HG02943 (cell line): ENCODE measurements at regions not wholly inside any gene's neighbourhood (a gene's known extent, or its start where the extent isn't known, plus 50 kb on each side); places are given as distances from the start of the nearest gene placed in this dataset.
"Not testable (repeated sequence)": the region's sequence is repeated elsewhere in the genome, so short reads cannot be mapped to it uniquely, and the experiment has no call there.

ENCODE experiments used
- ATAC-seq: cut with Tn5 transposase; IDR thresholded peaks from one replicate; pipeline ENCODE4 v1.9.1; 2021; ENCODE audit warnings: mild to moderate bottlenecking, low read depth, moderate library complexity; ENCODE audit not compliant: unreplicated experiment

GRCh38 chr6:141800973-141801372 lies 331.8 kb upstream of the GJE1 start:
- ATAC-seq = not testable (repeated sequence)

DNA sequence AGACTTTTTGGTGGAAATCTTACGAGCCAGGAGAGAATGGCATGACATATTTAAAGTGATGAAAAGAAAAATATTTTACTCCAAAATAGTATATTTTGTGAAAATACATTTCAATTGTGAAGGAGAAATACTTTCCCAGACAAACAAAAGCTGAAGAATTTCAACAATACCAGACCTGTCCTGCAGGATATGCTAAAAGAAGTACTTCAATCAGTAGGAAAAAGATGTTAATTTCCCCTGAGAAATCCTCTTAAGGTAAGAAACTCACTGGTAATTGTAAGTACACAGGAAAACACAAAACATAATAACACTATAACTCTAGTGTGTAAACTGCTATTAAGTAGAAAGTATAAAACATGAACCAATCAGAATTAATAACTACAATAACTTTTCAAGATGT lies 341.8 kb upstream of the GJE1 start:
- ATAC-seq = no peak

- no peak for ATAC-seq
These were observed 344.6 kb upstream of the GJE1 start for GRCh38 chr6:141788096-141788495.

DNA sequence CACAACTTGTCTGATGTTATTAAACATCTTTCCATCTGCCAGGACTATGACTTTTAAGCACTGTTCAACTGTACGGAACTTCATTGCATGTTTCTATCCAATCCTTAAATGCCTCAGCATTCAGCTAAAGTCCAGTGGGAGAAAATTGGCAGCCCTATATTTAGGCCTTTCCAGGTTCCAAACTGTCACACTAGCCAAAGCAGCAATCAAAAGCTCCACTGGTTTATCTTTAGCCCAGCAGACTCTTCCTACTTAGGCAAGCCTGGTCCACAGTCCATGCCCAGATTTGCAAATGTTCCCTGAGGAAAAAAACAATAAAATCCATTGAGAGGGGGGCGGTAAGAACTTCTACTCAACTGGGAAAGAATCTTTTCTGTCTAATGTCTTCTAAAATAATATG lies 349.1 kb upstream of the GJE1 start:
- ATAC-seq = no peak

DNA sequence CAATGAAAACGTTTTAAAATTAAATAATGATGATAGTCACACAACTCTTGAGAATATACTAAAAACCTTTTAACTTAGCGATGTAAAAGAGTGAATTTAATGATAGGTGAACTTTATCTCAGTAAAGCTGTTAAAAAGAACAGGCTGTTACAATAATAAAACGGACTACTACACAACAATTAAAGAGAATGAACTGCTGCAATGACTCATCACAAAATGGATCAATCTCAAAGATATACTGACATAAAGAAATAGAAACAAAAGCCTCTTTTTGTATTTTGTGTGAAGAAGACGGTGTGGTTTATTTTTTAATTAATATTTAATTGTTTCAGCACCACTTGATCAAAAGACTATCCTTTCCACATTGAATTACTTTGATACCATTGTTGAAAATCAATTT lies 352.4 kb upstream of the GJE1 start:
- no peak for ATAC-seq

GRCh38 chr6:141764388-141764787 lies 368.3 kb upstream of the GJE1 start:
- no peak for ATAC-seq

DNA sequence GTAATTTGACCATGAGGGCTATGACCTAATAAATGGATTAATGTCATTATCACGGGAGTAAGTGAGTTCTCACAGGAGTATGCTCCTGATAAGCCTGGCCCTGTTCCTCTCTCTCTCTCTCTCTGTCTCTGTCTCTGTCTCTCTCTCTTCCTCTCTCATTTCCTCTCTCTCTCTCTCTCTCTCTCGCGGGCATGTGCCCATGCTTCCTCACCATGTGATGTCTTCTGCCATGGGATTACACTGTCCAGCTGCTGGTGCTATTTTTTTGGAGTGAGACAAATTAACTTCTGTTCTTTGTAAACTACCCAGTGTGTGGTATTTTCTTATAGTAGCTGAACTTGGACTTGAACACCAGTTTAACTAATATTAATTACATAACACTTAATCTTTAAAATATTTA lies 374.3 kb upstream of the GJE1 start:
- no peak for ATAC-seq

- no peak for ATAC-seq
These were observed 379.5 kb upstream of the GJE1 start for GRCh38 chr6:141753180-141753579.

DNA sequence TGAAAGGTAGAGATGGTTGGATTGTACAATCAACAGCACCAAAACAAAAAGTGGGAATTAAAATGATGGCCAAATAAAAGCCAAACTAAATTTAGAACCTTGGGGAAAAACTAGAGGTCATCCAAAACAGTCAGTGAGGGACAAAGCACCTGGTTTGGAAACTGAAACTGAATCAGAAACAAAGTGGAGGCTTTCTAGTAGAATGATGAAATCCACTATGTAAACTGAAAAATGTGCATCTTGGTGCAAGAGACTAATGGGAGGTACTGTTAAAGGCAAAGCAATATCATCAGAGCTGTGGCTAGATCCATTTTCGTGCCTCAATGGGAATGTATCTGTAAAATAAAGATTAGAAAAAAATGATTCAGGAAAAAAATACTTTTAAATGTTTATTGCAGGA lies 380.0 kb upstream of the GJE1 start:
- ATAC-seq = no peak

- not testable (repeated sequence) for ATAC-seq
These were observed 386.4 kb upstream of the GJE1 start for GRCh38 chr6:141746324-141746723.

DNA sequence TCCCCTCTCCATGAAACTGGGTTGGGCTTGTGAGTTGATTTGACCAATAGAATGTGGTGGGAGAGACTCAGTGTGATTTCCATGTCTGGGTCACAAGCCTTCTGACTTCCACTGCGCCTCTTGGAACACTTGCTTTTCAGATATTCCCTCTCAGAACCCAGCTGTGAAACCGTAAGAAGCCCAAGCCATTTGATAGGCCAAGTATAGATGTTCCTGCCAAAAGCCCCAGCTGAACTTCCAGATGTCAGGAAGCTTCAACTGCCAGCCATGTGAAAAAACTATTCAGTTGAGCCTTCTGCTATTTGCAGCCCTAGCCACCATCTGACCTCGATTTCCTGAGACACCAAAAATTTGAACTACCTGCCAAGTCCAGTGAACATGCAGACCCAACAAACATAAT lies 387.8 kb upstream of the GJE1 start:
- ATAC-seq = no peak

DNA sequence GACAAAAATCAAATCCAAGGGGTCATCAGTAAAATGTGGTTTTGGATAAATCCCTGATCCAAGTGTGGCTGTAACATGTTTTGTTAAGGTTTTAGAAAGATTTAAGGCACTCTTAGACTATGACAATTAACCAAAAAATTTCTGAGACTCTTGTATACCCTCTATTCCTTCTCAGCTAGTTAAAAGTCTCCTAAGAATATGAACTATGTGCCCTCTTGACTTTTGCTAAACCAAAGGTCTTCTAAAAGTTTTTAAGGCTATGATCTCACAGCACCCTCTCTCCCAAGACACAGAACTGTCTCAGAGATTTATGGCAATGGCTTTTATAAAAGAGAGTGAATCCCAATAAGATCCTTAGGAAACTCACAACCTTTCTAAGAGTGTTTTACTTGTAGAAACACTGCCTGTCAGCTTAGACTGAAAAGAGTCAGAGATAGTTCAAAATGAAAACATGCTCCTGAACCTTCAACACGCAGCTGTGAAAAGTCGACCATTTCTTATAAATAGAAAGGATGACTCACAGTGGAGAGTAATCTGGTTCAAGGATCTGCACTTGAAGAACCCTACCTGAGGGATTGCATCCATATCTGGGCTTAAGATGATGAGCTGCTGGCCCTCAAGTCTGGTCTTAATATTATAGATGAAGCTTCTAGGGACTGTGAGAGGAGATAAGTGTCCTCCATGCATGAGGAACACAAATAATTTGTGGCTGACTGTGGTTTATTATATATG lies 388.4 kb upstream of the GJE1 start:
- ATAC-seq = no peak

DNA sequence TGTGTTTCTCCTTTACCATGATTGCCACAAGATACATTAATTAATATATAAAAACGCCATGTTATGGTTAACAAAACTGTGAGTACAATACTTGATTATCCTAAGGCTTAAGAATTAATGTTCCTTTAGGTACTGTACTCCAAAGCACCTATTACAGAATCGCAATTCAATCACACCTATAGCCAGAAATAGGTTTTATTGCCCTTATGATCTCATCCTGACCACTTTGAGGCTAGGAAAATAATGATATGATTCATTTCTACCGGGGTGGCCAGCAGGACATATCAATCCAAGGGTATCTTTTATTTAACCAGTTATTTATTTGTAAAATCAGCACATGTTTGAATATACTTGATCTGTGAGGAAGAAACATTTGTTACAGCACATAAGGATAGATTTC lies 396.6 kb upstream of the GJE1 start:
- ATAC-seq = no peak

DNA sequence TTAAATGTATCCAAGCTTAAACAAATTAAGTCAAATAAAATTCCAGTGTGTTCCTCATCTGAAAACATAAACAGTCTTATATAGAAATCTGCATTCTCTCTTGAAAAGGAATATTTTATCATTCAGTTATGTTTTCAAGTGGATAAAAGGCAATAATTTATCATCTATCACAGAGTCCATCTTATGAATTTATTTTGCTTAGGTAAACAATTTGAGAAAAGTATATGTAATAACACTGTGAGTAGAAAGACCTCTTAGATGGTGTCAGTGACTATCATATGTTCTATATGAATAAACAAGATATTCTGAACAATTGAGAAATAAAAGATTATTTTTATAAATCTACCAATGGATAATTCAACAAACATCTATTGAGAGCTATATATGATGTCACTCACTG lies 397.6 kb upstream of the GJE1 start:
- ATAC-seq = no peak

GRCh38 chr6:141734071-141734840 lies 398.5 kb upstream of the GJE1 start:
- ATAC-seq = no peak

DNA sequence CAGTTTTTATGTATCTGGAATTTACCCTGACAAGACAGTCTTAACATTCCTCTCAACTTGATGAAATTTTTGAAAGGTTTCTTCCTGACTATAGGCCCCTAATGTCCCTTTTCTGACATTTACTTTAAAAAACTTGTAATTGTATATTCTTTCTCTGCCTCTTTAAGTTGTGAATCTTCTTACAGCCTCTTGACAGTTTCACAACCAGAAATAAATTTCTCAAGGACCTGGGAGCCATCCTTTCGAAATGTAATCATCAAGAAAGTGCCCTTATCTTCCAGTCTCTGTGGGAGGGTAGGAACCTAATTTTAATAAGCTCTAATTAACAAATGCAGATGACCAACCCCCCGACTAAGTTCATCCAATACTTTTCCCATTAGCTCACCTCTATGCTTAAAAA lies 403.6 kb upstream of the GJE1 start:
- no peak for ATAC-seq

DNA sequence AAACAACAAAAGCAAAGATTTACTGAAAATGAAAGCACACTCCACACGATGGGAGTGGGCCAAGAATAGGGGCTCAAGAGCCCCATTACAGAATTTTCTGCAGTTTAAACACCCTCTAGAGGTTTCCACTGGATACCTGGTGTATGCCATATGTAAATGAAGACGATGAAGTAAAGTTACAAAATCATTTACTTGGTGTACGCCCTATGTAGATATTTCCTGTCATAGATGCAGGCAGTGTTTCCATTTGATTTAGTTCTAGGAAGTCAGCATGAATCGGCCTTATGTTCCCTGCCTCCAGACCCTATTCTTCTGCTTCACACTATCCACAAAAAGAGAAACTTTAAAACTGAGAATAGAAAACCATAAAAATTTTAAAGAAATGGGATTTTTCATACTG lies 404.4 kb upstream of the GJE1 start:
- ATAC-seq = no peak

- no peak for ATAC-seq
These were observed 406.5 kb upstream of the GJE1 start for GRCh38 chr6:141726248-141726647.

DNA sequence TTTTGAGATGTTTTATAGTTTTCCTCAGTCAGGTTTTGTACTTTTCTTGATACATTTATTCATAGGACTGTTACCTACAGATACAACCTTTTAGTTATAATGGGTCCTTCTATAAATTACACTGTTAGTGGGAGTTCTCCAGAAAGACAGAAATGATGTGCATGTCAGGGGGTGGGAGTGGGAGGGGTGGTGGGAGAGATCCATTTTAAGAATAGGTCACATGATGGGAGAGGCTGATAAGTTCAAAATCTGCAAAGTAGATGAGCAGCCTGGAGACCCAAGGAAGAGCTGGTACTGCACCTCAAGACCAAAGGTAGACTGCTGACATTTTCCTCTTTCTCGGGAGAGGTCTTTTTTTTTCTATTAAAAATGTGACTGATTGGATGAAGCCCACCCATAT lies 408.0 kb upstream of the GJE1 start:
- no peak for ATAC-seq

GRCh38 chr6:141719476-141719875 lies 413.2 kb upstream of the GJE1 start:
- ATAC-seq = no peak

DNA sequence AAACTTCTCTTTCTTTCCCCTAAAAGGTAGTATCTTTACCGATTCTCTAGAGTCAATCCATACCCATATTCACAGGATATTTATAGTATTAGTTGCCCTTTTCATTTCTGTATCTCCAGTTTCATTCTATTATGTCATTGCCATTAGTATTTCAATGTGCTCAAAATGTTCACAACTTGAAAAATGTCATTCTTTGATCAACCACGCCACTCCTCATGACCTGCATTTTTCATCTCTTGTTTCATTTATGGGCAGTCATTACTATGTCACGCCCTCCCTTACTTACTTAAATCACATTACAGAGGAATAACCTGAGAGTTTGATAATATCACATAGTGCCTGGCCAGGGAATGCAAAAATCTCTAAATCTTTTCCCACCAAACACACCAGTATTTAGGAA lies 427.3 kb upstream of the GJE1 start:
- no peak for ATAC-seq

DNA sequence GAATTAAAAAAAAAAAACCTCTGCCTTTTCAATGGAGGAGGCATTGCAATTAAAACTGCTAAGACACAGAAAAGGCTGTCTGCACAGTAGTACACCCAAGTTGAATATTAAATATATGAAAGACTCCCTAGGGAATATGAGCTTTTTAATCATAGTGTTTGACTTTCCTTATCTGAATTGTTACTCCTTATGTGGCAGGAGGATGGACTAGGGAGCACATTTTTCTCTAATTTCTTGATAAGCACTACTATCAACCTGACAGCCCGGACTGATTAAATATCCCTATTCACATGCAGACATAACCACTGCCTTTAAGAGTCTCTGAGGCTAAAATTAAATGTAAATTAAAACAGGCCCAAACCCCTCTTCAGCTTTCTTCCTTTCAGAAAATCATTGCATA lies 428.6 kb upstream of the GJE1 start:
- no peak for ATAC-seq
